ENCODE measurements at regions not wholly inside any gene's neighbourhood (a gene's known extent, or its start where the extent isn't known, plus 50 kb on each side); places are given as distances from the start of the nearest gene placed in this dataset.

- no peak for TF ChIP-seq CTCF (IDR thresholded peaks at IDR 0.05)
- TF ChIP-seq POLR2A (IDR thresholded peaks at IDR 0.05) = no peak
- no peak for TF ChIP-seq EP300 (IDR thresholded peaks at IDR 0.05)
Observed at GRCh38 chr10:104587751-104588150, 53.3 kb upstream of the SORCS3 start.
